IPS-18a (cell line): ENCODE measurements at regions not wholly inside any gene's neighbourhood (a gene's known extent, or its start where the extent isn't known, plus 50 kb on each side); places are given as distances from the start of the nearest gene placed in this dataset.

Experiments
- H3K27ac ChIP-seq: one replicate; pipeline ENCODE4 v1.5.1; 2013; ENCODE audit warnings: low read length
- H3K27me3 ChIP-seq: one replicate; pipeline ENCODE4 v1.6.1; 2013; ENCODE audit warnings: mild to moderate bottlenecking, low read length; ENCODE audit not compliant: control insufficient read depth, insufficient read depth
- H3K36me3 ChIP-seq: one replicate; pipeline ENCODE4 v1.6.1; 2013; ENCODE audit warnings: low read depth, low read length; ENCODE audit not compliant: control insufficient read depth
- H3K4me1 ChIP-seq: one replicate; pipeline ENCODE4 v1.6.1; 2013; ENCODE audit warnings: low read depth, low read length; ENCODE audit not compliant: control insufficient read depth
- H3K4me3 ChIP-seq: one replicate; pipeline ENCODE4 v1.5.1; 2013; ENCODE audit warnings: low read length
- H3K9ac ChIP-seq: one replicate; pipeline ENCODE4 v1.6.1; 2013; ENCODE audit warnings: mild to moderate bottlenecking, low read length, moderate library complexity
- H3K9me3 ChIP-seq: one replicate; pipeline ENCODE4 v1.6.1; 2013; ENCODE audit warnings: low read depth, low read length; ENCODE audit not compliant: control insufficient read depth

- no peak overlapping the region for H3K27ac ChIP-seq
- H3K36me3 ChIP-seq: peaks cover 72% of the 10 kb centered on the region
These were observed 120.3 kb downstream of the PTPRS start for GRCh38 chr19:5220361-5220760.

GRCh38 chr19:5219551-5220304 is 120.9 kb downstream of the PTPRS start:
- H3K27me3 ChIP-seq: no peaks in the 10 kb centered on the region
- H3K9me3 ChIP-seq: no peaks in the 10 kb centered on the region
- no peak overlapping the region for H3K27ac ChIP-seq
- H3K36me3 ChIP-seq: peaks cover 75% of the 10 kb centered on the region
- no peaks in the 10 kb centered on the region for H3K4me1 ChIP-seq
- no peak overlapping the region for H3K4me3 ChIP-seq
- no peak overlapping the region for H3K9ac ChIP-seq

More at GRCh38 chr19:5220361-5220760, 120.3 kb downstream of the PTPRS start:
- Histone ChIP-seq H3K27me3 (no peaks in the 10 kb centered on the region), H3K4me1 (no peaks in the 10 kb centered on the region), H3K9me3 (no peaks in the 10 kb centered on the region), H3K9ac (no peak overlapping the region), H3K4me3 (no peak overlapping the region)

GRCh38 chr19:5218963-5219530 is 121.6 kb downstream of the PTPRS start:
- peaks cover 76% of the 10 kb centered on the region for H3K36me3 ChIP-seq

GRCh38 chr19:5218255-5218855 is 122.3 kb downstream of the PTPRS start:
- Histone ChIP-seq H3K27me3 (no peaks in the 10 kb centered on the region), H3K9ac (no peak overlapping the region), H3K9me3 (no peaks in the 10 kb centered on the region), H3K4me1 (no peaks in the 10 kb centered on the region), H3K36me3 (peaks cover 83% of the 10 kb centered on the region), H3K4me3 (no peak overlapping the region), H3K27ac (no peak overlapping the region)

More at GRCh38 chr19:5218963-5219530, 121.6 kb downstream of the PTPRS start:
- H3K27me3 ChIP-seq: no peaks in the 10 kb centered on the region
- H3K4me3 ChIP-seq: no peak overlapping the region
- H3K27ac ChIP-seq: no peak overlapping the region
- no peaks in the 10 kb centered on the region for H3K9me3 ChIP-seq
- no peak overlapping the region for H3K9ac ChIP-seq
- no peaks in the 10 kb centered on the region for H3K4me1 ChIP-seq

- Histone ChIP-seq H3K27ac (no peak overlapping the region), H3K27me3 (no peaks in the 10 kb centered on the region), H3K36me3 (peaks cover 88% of the 10 kb centered on the region), H3K4me3 (no peak overlapping the region), H3K9me3 (no peaks in the 10 kb centered on the region), H3K4me1 (no peaks in the 10 kb centered on the region), H3K9ac (no peak overlapping the region)
These were observed 123.4 kb downstream of the PTPRS start for GRCh38 chr19:5217171-5217570.

DNA sequence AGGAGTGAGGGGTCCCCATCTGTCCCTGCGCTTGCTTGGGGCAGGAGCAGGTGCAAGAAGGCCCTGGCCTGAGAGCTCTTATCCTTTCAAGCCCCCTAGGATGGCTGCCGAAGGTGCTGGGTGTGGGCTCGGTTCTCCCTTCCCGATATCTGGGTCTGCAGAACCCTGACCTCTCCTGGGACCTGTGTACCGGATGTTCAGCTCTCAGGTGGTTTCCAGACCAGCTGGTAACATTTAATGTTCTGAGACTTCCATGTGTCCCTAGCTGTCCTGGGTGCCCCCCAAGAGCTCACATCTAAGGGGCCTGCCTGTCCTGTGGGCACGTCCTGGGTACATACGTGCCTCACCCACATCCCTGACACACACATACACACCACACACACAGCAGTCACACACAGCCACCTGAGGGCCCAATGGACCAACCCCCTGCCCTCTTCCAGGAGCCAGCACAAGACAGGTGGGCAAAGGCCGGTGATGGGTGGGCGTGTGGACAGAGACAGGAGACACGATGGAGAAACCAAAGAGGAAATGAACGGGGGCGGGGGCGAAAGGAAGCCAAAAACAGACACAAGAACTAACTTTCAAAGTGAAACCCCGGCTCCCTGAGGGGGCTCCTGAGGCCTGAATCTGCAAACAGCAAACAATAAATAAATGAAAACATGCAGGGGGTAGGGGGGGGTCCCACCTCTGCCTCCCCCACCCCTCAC is 124.3 kb downstream of the PTPRS start:
- Histone ChIP-seq H3K9me3 (no peaks in the 10 kb centered on the region), H3K27me3 (no peaks in the 10 kb centered on the region), H3K36me3 (peaks cover 89% of the 10 kb centered on the region)

GRCh38 chr19:5215431-5215830 is 125.2 kb downstream of the PTPRS start:
- Histone ChIP-seq H3K36me3 (peaks cover 89% of the 10 kb centered on the region), H3K9me3 (no peaks in the 10 kb centered on the region), H3K27ac (no peak overlapping the region), H3K27me3 (no peaks in the 10 kb centered on the region), H3K4me1 (no peaks in the 10 kb centered on the region), H3K4me3 (no peak overlapping the region), H3K9ac (no peak overlapping the region)

More for the DNA sequence above, 124.3 kb downstream of the PTPRS start:
- Histone ChIP-seq H3K27ac (no peak overlapping the region), H3K4me3 (no peak overlapping the region), H3K4me1 (no peaks in the 10 kb centered on the region), H3K9ac (no peak overlapping the region)

DNA sequence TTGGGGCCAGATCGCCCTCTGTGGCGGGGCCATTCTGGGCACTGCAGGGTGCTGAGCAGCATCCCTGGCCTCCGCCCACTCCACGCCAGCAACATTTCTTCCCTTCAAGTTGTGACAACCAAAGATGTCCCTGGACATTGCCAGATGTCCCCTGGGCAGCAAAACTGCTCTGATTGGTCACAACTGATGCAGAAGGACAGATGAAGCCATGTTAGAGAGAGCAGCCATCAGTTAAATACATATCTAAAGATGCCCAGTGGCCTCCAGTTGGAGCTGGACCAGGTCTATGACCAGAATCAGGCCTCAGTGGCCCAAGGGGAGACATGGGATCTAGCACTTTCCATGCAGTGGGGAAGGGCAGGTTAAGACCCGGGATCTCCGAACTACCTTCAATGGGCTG is 125.7 kb downstream of the PTPRS start:
- H3K36me3 ChIP-seq: peaks cover 89% of the 10 kb centered on the region
- H3K27ac ChIP-seq: no peak overlapping the region
- H3K4me3 ChIP-seq: no peak overlapping the region
- H3K4me1 ChIP-seq: no peaks in the 10 kb centered on the region
- no peaks in the 10 kb centered on the region for H3K9me3 ChIP-seq
- no peak overlapping the region for H3K9ac ChIP-seq
- H3K27me3 ChIP-seq: no peaks in the 10 kb centered on the region

DNA sequence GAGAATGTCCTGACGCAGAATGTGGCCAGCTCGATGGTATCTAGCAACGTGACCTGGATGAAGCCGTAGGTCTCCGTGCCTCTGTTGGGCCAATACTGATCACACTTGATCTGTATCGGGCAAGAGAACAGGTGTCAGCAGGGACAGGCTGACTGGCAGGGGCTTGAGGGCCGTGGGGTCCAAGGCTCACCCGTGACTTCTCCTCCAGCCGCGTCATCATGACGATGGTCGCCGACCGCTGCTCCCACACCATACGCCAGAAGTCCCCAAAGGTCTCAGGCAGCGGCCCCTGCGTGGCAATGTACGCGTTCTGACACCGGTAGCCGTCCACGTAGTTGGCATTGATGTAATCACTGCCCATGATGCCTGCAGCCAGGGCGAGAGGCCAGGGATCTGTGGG is 126.2 kb downstream of the PTPRS start:
- H3K4me3 ChIP-seq: no peak overlapping the region
- no peaks in the 10 kb centered on the region for H3K9me3 ChIP-seq
- H3K4me1 ChIP-seq: no peaks in the 10 kb centered on the region
- no peak overlapping the region for H3K9ac ChIP-seq
- H3K27ac ChIP-seq: no peak overlapping the region
- peaks cover 89% of the 10 kb centered on the region for H3K36me3 ChIP-seq
- H3K27me3 ChIP-seq: no peaks in the 10 kb centered on the region

- Histone ChIP-seq H3K4me1 (no peaks in the 10 kb centered on the region), H3K27ac (no peak overlapping the region), H3K36me3 (peaks cover 88% of the 10 kb centered on the region), H3K4me3 (no peak overlapping the region), H3K9ac (no peak overlapping the region), H3K27me3 (no peaks in the 10 kb centered on the region), H3K9me3 (no peaks in the 10 kb centered on the region)
These were observed 126.9 kb downstream of the PTPRS start for GRCh38 chr19:5213667-5214066.

GRCh38 chr19:5212101-5212500 is 128.5 kb downstream of the PTPRS start:
- no peak overlapping the region for H3K4me3 ChIP-seq
- H3K36me3 ChIP-seq: peaks cover 88% of the 10 kb centered on the region
- H3K4me1 ChIP-seq: no peaks in the 10 kb centered on the region
- H3K27me3 ChIP-seq: no peaks in the 10 kb centered on the region
- H3K9me3 ChIP-seq: no peaks in the 10 kb centered on the region
- no peak overlapping the region for H3K27ac ChIP-seq
- no peak overlapping the region for H3K9ac ChIP-seq
